ENCODE measurements at regions not wholly inside any gene's neighbourhood (a gene's known extent, or its start where the extent isn't known, plus 50 kb on each side); places are given as distances from the start of the nearest gene placed in this dataset.
A peak's percentile ranks its signal among the peaks of the same experiment; 100 is the strongest.

DNA sequence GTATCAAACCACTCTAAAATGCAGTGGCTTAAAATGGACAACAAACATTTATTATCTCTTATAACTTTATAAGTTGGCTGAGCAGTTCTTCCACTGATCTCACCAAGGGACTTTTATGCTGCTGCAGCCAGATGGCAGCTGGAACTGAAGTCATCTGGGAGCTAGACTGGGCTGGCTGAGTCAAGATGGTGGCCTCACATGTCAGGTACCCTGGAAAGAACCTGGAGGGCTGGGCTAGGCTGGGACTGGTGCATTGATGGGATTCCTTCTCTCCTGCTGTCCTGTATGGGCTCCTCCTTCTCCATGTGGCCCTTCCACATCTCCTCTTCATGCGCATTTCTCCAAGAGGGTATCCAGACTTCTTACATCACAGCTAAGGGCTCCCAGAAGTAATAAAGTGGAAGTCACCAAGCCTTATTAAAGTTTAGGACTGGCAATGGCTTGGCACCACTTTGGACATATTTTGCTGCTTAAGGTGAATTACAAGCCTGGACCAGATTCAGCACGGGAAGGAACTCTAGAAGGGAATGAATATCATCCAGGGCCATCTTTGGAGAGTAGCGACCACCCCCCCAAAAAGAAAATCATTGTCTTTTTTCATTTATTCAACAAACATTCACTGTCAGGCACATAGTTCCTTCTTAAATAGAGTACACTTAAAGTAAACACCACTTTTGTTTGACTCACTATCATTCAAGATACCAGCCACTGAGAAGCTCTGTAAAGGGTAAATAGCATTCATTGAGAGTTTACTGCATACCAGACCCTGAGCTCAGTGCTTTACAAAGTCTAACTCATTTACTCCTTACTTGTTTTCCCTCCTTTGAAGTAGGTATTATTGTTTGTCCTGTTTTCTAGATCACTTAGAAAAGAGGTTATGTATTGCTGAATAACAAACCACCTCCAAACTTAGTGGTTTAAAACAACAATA, 138.0 kb downstream of the ZFP36L2 start:
- H3K9me3 Mint-ChIP-seq = peaks cover 0 to 13% (median under 1%) of the 10 kb centered on the region in 6 donors

DNA sequence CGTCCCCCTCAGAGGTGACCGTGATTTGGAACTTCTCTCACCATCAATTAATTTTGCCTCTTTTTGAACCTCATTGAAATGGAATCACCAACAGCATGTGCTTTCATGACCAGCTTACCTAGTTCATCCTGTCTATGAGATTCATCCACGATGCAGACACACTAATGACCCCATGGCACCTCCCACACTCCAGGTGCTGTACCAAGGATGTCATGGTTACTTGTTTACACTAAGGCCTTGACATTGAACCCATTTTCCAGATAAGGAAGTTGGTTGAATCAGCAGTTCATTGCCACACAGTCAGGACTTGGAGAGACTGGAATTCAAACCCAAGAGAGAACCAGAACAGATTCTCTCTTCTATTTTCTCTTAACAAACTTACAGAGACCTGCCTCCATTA, 139.0 kb downstream of the ZFP36L2 start:
- peaks cover 3% of the 10 kb centered on the region in 3 donors for H3K27me3 Mint-ChIP-seq (ENCODE audit: low read depth in 3 of 3)
- H3K27ac Mint-ChIP-seq = peak overlapping the region in 2 of 6 donors; percentile 8 to 83

More for the DNA sequence above, 138.0 kb downstream of the ZFP36L2 start:
- H3K36me3 Mint-ChIP-seq = peaks cover 0 to 23% (median 8%) of the 10 kb centered on the region in 3 donors
- no peak overlapping the region for H3K27ac Mint-ChIP-seq
- peaks cover 31 to 35% of the 10 kb centered on the region in 2 donors for H3K4me1 Mint-ChIP-seq
- H3K4me3 Mint-ChIP-seq = no peak overlapping the region
- no peak for DNase-seq
- H3K27me3 Mint-ChIP-seq (ENCODE audit: low read depth in 3 of 3) = peaks cover 2 to 3% (median 3%) of the 10 kb centered on the region in 3 donors

DNA sequence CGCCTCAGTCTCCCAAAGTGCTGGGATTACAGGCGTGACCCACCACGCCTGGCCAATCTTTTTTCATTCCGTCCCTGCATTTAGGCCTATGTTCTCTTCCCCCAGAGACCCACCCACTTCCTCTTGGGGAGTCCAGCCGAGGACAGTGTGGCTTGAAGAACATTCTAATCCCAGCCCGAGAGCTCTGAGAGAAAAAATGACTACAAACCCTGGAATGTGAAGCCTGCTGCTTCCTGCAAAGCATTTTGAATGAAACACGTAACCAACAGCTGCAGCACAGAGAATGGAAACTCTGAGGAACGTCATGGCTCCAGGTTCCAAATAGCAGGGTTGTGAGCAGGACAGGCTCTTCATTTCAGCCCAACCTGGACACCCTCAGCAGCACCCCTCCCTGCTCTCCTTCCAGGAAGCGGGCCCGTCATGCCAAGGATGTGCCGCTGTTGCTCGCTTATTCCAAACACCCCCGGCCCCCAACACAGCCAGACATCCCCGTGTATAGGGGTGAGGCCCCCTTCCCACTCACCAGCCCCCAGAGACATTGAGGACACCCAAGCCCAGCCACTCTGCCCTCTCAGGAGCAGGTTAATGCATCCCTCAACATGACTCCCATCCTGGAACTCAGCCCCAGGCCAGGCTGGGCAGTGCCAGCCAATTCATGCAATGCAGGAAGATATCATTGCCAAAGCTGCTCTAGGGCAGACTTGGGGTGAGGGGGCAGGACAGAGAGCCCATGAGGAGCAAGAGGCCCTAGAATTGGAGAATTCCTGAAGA, 139.8 kb downstream of the ZFP36L2 start:
- Mint-ChIP-seq H3K36me3 (peaks cover 0 to 13% (median 8%) of the 10 kb centered on the region in 3 donors), H3K9me3 (peaks cover 0 to 13% (median 0%) of the 10 kb centered on the region in 6 donors), H3K4me1 (peaks cover 37 to 38% of the 10 kb centered on the region in 2 donors), H3K27me3 (ENCODE audit: low read depth in 3 of 3) (peaks cover 3% of the 10 kb centered on the region in 3 donors), H3K4me3 (no peak overlapping the region), H3K27ac (peak overlapping the region in 1 of 6 donors; percentile 8)
- DNase-seq = no peak

More for the DNA sequence above, 139.0 kb downstream of the ZFP36L2 start:
- no peak for DNase-seq
- Mint-ChIP-seq H3K4me1 (peaks cover 36 to 38% of the 10 kb centered on the region in 2 donors), H3K4me3 (peak overlapping the region in 1 of 5 donors; percentile 21), H3K9me3 (peaks cover 0 to 13% (median under 1%) of the 10 kb centered on the region in 6 donors), H3K36me3 (peaks cover 0 to 19% (median 8%) of the 10 kb centered on the region in 3 donors)

DNA sequence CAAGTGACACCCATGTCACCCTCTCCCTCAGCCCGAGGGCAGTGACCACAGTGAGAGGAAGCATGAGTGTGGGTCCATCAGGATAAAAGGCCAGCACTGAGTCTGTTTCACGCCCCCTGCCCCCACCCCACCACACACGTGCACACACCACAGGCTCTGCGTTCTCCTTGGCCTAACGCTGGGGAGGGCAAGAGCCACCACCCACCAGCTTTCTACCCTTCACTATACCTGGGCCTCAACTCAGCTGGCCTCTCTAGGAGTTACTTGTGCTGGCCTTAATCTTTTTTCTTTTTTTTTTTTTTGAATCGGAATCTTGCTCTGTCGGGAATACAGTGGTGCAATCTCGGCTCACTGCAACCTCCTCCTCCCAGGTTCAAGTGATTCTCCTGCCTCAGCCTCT, 140.5 kb downstream of the ZFP36L2 start:
- Mint-ChIP-seq H3K4me1 (peaks cover 37 to 38% of the 10 kb centered on the region in 2 donors), H3K27ac (peak overlapping the region in 4 of 6 donors; percentile 22 to 79 (median 45)), H3K27me3 (ENCODE audit: low read depth in 3 of 3) (peaks cover 3% of the 10 kb centered on the region in 3 donors), H3K4me3 (no peak overlapping the region), H3K9me3 (peaks cover 0 to 11% (median 0%) of the 10 kb centered on the region in 6 donors), H3K36me3 (peaks cover 0 to 10% (median 7%) of the 10 kb centered on the region in 3 donors)
- peak in 2 of 3 donors; percentile 12 to 25 for DNase-seq

DNA sequence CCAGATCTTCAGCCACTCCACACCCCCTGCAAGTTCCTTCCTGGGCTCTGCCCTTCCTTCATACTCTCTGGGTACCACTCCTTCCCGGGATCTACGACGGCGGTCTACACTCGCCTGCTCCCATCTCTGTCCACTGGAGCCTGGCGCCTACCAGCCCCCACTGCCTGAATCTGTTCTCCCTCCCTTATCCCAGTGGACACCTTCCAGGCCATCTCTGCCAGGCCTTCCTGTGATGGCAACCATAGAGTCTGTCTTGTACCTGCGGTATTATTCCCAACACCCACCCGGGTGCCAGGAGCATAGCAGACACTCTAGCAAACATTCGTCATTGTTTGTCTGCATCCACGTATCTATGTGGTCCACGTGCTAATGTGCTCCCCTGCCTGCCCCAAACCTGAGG, 140.9 kb downstream of the ZFP36L2 start:
- Mint-ChIP-seq H3K27ac (peak overlapping the region; percentile 22 to 79 (median 66)), H3K27me3 (ENCODE audit: low read depth in 3 of 3) (peaks cover 3% of the 10 kb centered on the region in 3 donors)
- no peak for DNase-seq

DNA sequence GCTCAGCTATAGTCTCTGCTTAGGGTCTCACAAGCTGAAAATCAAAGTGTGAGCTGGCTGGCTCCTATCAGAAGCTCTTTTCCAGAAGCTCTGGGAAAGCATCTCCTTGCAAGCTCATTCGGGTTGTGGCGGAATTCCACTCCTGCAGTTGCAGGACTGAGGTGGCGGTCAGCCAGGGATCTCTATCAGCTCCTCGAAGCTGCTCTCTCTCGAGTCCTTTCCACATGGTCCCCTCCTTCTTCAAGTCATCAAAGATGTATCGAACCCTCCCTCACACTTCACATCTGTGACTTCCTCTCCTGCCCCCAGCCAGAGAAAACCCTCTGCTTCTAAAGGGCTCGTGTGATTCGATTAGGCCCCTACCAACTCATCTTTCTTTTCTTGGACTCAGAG, 141.7 kb downstream of the ZFP36L2 start:
- H3K4me3 Mint-ChIP-seq = peak overlapping the region in 3 of 5 donors; percentile 16 to 40 (median 34)
- peaks cover 0 to 5% (median 0%) of the 10 kb centered on the region in 3 donors for H3K36me3 Mint-ChIP-seq
- peaks cover 3% of the 10 kb centered on the region in 3 donors for H3K27me3 Mint-ChIP-seq (ENCODE audit: low read depth in 3 of 3)
- H3K4me1 Mint-ChIP-seq = peaks cover 38 to 41% of the 10 kb centered on the region in 2 donors
- H3K27ac Mint-ChIP-seq = peak overlapping the region; percentile 5 to 86 (median 74)
- peaks cover 0 to 2% (median 0%) of the 10 kb centered on the region in 6 donors for H3K9me3 Mint-ChIP-seq
- DNase-seq = peak in 2 of 3 donors; percentile 10 to 11

More for the DNA sequence above, 140.9 kb downstream of the ZFP36L2 start:
- peaks cover 0 to 7% (median 0%) of the 10 kb centered on the region in 6 donors for H3K9me3 Mint-ChIP-seq
- peak overlapping the region in 3 of 5 donors; percentile 4 to 56 (median 29) for H3K4me3 Mint-ChIP-seq
- H3K36me3 Mint-ChIP-seq = peaks cover 0 to 10% (median 3%) of the 10 kb centered on the region in 3 donors
- peaks cover 37 to 38% of the 10 kb centered on the region in 2 donors for H3K4me1 Mint-ChIP-seq

DNA sequence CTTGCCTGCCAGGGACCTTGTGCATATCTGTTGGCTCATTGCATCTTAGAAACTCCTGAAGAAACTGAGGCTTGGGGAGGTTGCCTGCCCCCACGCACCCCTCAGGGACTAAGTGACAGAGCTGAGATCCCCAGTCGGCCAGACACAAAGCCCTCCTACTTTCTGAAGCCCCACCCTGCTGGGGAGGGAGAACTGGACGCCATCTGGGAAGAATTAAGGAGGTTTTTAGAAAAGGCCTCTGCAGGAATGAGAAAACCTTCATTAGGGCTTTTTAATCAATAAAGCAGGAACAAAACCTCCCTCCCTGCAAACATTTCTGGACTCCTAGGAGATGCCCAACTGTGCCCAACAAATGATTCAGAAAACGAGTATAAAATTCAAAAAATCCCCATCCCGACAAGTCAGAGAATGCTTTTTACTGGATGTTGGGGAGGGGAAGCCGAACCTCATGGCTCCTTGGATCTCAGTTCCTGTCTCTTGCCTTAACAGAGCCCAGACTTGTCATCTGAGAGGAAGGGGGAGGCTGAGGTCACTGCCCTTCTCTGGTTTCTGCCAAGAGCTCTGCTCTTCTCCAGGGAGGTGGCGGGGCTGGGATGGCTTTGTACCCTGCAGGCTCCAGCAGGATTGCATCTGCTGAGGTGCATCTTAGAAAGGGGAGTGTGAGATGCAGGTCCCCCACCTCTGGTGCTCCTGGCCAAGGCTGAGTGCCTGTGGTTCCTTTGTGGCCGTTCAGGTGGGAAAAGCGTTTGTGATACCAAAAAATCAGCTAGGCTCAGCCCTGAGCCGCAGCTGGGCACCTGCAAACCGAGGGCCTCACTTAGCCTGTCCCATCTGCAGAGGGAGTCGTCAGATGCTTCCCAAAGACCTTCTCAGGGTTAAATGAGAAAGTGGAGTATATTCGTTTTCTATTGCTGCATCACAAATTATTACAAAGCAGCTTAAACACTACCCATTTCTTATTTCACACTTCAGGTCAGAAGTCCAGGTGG, 142.4 kb downstream of the ZFP36L2 start:
- peaks cover 0 to 4% (median 0%) of the 10 kb centered on the region in 3 donors for H3K36me3 Mint-ChIP-seq
- no peak overlapping the region for H3K4me3 Mint-ChIP-seq
- H3K27me3 Mint-ChIP-seq (ENCODE audit: low read depth in 3 of 3) = peaks cover 3 to 6% (median 3%) of the 10 kb centered on the region in 3 donors
- peaks cover 0 to 2% (median 0%) of the 10 kb centered on the region in 6 donors for H3K9me3 Mint-ChIP-seq
- H3K4me1 Mint-ChIP-seq = peaks cover 38 to 41% of the 10 kb centered on the region in 2 donors
- no peak for DNase-seq
- H3K27ac Mint-ChIP-seq = peak overlapping the region in 2 of 6 donors; percentile 26 to 79

DNA sequence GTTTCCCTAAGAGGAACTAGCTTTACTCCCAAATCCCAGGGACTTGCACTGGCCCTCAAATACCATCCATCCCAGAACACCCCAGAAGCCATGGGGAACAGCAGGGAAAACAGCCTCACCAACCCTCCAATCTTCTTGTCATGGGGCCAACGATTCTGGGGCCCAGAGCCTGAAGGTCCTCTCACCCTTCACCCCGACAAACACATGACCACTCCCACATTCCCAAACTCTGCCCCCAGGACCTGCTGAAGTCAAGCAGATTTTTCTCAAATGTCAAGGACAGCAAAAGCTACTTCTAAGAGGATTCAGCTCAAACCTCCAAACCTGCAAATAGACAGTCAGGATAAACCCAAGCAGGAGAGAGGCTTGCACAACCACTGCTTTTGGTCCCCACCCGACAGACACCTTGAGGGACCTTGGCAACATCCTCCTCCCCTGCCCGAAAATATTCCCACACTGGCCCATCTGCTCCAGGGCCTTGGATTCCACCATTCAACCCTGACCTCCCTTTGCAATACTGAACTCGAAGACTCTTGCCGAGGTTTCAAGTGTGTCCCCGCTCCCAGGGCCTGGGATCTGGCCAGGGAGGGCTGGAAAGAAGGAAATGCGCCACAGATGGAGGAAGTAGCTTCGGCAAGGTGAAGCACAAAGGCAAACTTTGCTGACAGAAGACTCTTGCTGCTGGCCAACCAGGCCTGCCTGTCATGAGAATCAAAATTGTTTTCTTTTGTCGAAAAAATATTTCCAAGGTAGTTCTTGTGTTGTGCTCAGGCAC, 143.3 kb downstream of the ZFP36L2 start:
- Mint-ChIP-seq H3K4me1 (peaks cover 38 to 41% of the 10 kb centered on the region in 2 donors), H3K27ac (no peak overlapping the region)
- no peak for DNase-seq

DNA sequence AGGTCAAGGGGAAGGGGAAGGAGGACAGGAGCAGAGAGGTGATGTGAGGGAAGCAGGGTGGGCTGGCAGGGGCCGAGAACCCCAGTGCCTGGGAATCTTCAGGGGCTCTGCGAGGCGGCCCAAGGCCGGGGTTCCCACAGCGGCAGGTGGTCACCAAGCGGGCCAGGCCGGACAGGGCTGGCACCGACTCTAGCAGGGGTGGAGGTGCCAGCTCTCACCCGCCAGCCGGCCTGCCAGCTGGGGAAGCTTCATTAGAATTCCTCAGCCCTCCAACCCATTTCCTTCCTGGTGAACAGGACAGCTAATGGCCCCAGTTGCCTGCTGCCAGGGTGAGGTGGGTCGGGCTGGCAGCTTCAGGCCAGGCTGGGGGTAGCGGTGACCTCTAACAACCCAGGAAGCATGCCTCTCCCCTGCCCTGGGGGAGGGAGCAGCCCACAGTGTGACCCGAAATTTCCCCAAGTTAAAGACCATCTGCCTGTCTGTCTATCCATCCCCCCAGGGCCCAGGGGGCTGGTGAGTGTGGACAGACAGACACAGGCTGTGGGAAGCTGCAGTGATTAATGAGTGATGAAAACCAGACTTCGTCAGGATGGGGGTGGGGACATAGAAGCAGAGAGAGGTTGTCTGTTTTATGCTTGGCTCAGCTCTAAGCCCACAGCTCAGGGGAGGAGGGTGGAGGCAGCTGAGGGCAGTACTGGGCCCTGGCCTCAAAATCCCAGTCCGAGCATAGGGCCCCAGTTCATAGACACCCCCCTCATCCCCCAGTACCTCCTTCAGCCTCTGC, 144.1 kb downstream of the ZFP36L2 start:
- Mint-ChIP-seq H3K27me3 (ENCODE audit: low read depth in 3 of 3) (peaks cover 3 to 5% (median 3%) of the 10 kb centered on the region in 3 donors), H3K27ac (peak overlapping the region in 1 of 6 donors; percentile 74), H3K9me3 (no peaks in the 10 kb centered on the region), H3K36me3 (peaks cover 0 to 2% (median 0%) of the 10 kb centered on the region in 3 donors), H3K4me3 (no peak overlapping the region), H3K4me1 (peaks cover 36 to 38% of the 10 kb centered on the region in 2 donors)
- no peak for DNase-seq

More for the DNA sequence above, 143.3 kb downstream of the ZFP36L2 start:
- H3K4me3 Mint-ChIP-seq = no peak overlapping the region
- H3K36me3 Mint-ChIP-seq = peaks cover 0 to 4% (median 0%) of the 10 kb centered on the region in 3 donors
- H3K9me3 Mint-ChIP-seq = peaks cover 0 to 2% (median 0%) of the 10 kb centered on the region in 6 donors
- H3K27me3 Mint-ChIP-seq (ENCODE audit: low read depth in 3 of 3) = peaks cover 3 to 5% (median 3%) of the 10 kb centered on the region in 3 donors

DNA sequence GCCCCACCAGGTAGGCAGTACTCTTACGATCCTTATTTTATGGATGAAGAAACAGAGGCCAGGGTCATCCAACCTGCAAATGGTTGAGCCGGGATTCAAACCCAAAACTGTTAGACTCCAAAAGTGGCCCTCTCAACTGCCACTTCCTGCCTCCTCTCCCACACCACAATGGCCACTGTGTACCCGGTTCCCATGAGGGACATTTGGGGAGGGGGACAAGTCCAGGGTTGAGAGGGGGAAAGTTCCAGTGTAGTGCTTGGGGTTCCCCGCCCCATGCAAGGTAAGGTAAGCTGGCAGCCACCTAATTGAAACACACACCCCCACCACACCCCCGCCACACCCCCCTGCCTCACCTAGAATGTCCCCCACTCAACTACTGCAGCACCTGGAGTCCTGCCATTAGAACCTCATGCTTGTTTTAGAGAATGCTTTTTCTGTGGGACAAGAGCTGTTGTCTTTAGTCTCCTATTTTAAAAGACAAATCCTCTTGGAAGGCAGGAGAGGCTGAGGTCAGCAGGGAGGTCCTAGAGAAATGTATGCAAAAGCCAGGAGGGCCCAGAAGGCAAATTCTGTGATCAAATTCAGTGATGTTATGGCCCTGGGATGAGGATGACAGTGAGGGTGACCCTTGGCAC, 145.2 kb downstream of the ZFP36L2 start:
- no peaks in the 10 kb centered on the region for H3K9me3 Mint-ChIP-seq
- no peaks in the 10 kb centered on the region for H3K36me3 Mint-ChIP-seq
- no peak for DNase-seq
- H3K4me1 Mint-ChIP-seq = peaks cover 30 to 34% of the 10 kb centered on the region in 2 donors
- H3K27ac Mint-ChIP-seq = no peak overlapping the region
- H3K4me3 Mint-ChIP-seq = no peak overlapping the region
- peaks cover 1 to 4% (median 3%) of the 10 kb centered on the region in 3 donors for H3K27me3 Mint-ChIP-seq (ENCODE audit: low read depth in 3 of 3)

DNA sequence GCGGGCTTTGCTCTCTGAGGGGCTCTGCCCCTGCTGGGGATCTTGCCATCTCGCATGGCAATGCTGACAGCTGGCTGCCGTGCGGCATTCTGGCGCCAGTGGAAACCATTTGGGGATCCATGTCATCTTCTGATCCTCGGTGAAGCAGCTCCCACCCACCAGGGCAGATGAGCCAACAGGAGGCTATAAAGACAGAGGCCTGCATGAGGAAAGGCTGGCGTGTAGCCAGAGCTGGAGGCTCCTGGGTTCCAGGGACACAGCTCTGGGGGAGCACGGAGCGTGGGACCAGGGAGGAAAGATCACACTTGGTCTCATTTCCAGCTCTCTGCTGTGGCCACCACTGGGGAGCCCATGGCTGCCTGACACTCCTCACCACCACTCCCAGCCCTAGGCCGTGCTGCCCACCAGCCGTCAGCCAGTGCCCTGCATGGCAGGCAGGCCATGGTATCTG, 145.8 kb downstream of the ZFP36L2 start:
- no peak for DNase-seq
- Mint-ChIP-seq H3K9me3 (no peaks in the 10 kb centered on the region), H3K4me3 (no peak overlapping the region), H3K27ac (no peak overlapping the region), H3K4me1 (peaks cover 24 to 28% of the 10 kb centered on the region in 2 donors), H3K27me3 (ENCODE audit: low read depth in 3 of 3) (peaks cover 1 to 4% (median 3%) of the 10 kb centered on the region in 3 donors), H3K36me3 (no peaks in the 10 kb centered on the region)

Measured in immature natural killer cell (primary cell).